H1 (cell line): ENCODE measurements at regions not wholly inside any gene's neighbourhood (a gene's known extent, or its start where the extent isn't known, plus 50 kb on each side); places are given as distances from the start of the nearest gene placed in this dataset.
A peak's percentile ranks its signal among the peaks of the same experiment; 100 is the strongest.

Experiments used
- CTCF ChIA-PET: fragments of 300-600 bp; sonication (Branson Sonifier 250); formaldehyde crosslinking; loops from one replicate; lab custom pipeline; 2021; ENCODE audit not compliant: partially characterized antibody; lab: Charles Lee
- POLR2A ChIA-PET: fragments of 300-600 bp; sonication (Branson Sonifier 250); formaldehyde crosslinking; loops from one replicate; lab custom pipeline; 2021; ENCODE audit warnings: inconsistent platforms; ENCODE audit not compliant: partially characterized antibody; lab: Charles Lee
- DNase-seq, 2 experiments: peaks; one replicate each; pipeline versions ENCODE4 v3.0.0 to v3.0.0-alpha.2; 2010 to 2022; ENCODE audit warnings: low spot score in 2 of 2, low read depth in 1 of 2, mixed read lengths in 1 of 2
- FAIRE-seq: peaks from 2 replicates; lab custom pipeline; 2011; peaks lifted over from hg19 to GRCh38; lab: Jason Lieb, UNC
- H2AFZ ChIP-seq: 2 replicates; pipeline ENCODE4 v1.8.1; 2012; ENCODE audit warnings: low read length, inconsistent platforms
- H2AK5ac ChIP-seq: 2 replicates; pipeline ENCODE4 v1.6.1; 2013; ENCODE audit warnings: low read depth, low read length
- H2BK120ac ChIP-seq: replicated peaks from 2 replicates; pipeline ENCODE3; 2013; ENCODE audit warnings: low read depth, low read length, inconsistent platforms
- H2BK12ac ChIP-seq: 2 replicates; pipeline ENCODE4 v1.6.1; 2013; ENCODE audit warnings: low read depth, low read length
- H2BK15ac ChIP-seq: 2 replicates; pipeline ENCODE4 v1.6.1; 2013; ENCODE audit warnings: low read length
- H2BK20ac ChIP-seq: 2 replicates; pipeline ENCODE4 v1.6.1; 2013; ENCODE audit warnings: low read length
- H2BK5ac ChIP-seq: 2 replicates; pipeline ENCODE4 v1.6.1; 2013; ENCODE audit warnings: low read depth, low read length
- H3K14ac ChIP-seq: 2 replicates; pipeline ENCODE4 v1.6.1; 2013; ENCODE audit warnings: inconsistent platforms; ENCODE audit not compliant: insufficient read length
- H3K18ac ChIP-seq: 2 replicates; pipeline ENCODE4 v1.6.1; 2013; ENCODE audit warnings: low read length; ENCODE audit errors: extremely low read depth
- H3K23ac ChIP-seq: 2 replicates; pipeline ENCODE4 v1.6.1; 2013; ENCODE audit warnings: inconsistent platforms; ENCODE audit not compliant: insufficient read length
- H3K23me2 ChIP-seq: 2 replicates; pipeline ENCODE4 v1.6.1; 2013; ENCODE audit warnings: low read depth, low read length
- H3K27ac ChIP-seq: 2 replicates; pipeline ENCODE4 v1.6.1; 2011; ENCODE audit warnings: low read depth, low read length, inconsistent platforms
- H3K27me3 ChIP-seq, 4 experiments: replicated peaks in 1 of 4; 1 replicate in 1 of 4; 2 replicates in 3 of 4; pipeline versions ENCODE4 v1.6.1 to v1.8.1; 2011 to 2013; ENCODE audit warnings: low read length in 3 of 4, mild to moderate bottlenecking in 3 of 4, inconsistent platforms in 2 of 4, mixed read lengths in 2 of 4, moderate library complexity in 1 of 4; ENCODE audit not compliant: control insufficient read depth in 3 of 4, insufficient read depth in 3 of 4; ENCODE audit errors: extremely low read depth in 1 of 4
- H3K36me3 ChIP-seq, 4 experiments: 2 replicates each; pipeline versions ENCODE4 v1.6.1 to v1.8.1; 2011 to 2013; ENCODE audit warnings: mild to moderate bottlenecking in 4 of 4, low read length in 3 of 4, moderate library complexity in 2 of 4, control low read depth in 1 of 4, inconsistent platforms in 1 of 4; ENCODE audit not compliant: insufficient read depth in 4 of 4, control insufficient read depth in 2 of 4
- H3K4ac ChIP-seq: replicated peaks from 2 replicates; pipeline ENCODE3; 2013; ENCODE audit warnings: low read length, low read depth, mixed read lengths, inconsistent platforms; ENCODE audit not compliant: insufficient read length
- H3K4me1 ChIP-seq, 4 experiments: replicated peaks in 1 of 4; 1 replicate in 1 of 4; 2 replicates in 3 of 4; pipeline versions ENCODE4 v1.6.1 to v1.8.1; 2011 to 2013; ENCODE audit warnings: low read length in 3 of 4, inconsistent platforms in 2 of 4, mixed read lengths in 1 of 4; ENCODE audit not compliant: insufficient read depth in 4 of 4, control insufficient read depth in 3 of 4
- H3K4me2 ChIP-seq, 2 experiments: 2 replicates each; pipeline versions ENCODE4 v1.6.1 to v1.8.1; 2011 to 2013; ENCODE audit warnings: low read depth in 2 of 2, low read length in 2 of 2, control low read depth in 1 of 2, inconsistent platforms in 1 of 2, mild to moderate bottlenecking in 1 of 2; ENCODE audit not compliant: insufficient read depth in 1 of 2
- H3K4me3 ChIP-seq, 4 experiments: fragments of 200-600, 300-600 bp in 1 of 4; sonication (generic), shearing (Covaris generic), sonication (Bioruptor Twin) in 1 of 4; 2 replicates each; pipeline versions ENCODE4 v1.5.1 to v1.8.1; 2011 to 2016; ENCODE audit warnings: low read length in 4 of 4, low read depth in 3 of 4, control low read depth in 2 of 4, inconsistent platforms in 2 of 4, mild to moderate bottlenecking in 2 of 4, mixed read lengths in 1 of 4, moderate library complexity in 1 of 4; ENCODE audit not compliant: insufficient read depth in 2 of 4; ENCODE audit errors: extremely low read depth in 1 of 4
- H3K56ac ChIP-seq: replicated peaks from 2 replicates; pipeline ENCODE3; 2013; ENCODE audit warnings: low read depth, mild to moderate bottlenecking, mixed read lengths, low read length, inconsistent platforms; ENCODE audit not compliant: insufficient read length
- H3K79me1 ChIP-seq: 2 replicates; pipeline ENCODE4 v1.6.1; 2013; ENCODE audit warnings: low read depth, low read length, control low read depth
- H3K79me2 ChIP-seq, 2 experiments: 2 replicates each; pipeline versions ENCODE4 v1.6.1 to v1.8.1; 2012 to 2013; ENCODE audit warnings: low read length in 2 of 2, mild to moderate bottlenecking in 2 of 2, inconsistent platforms in 1 of 2; ENCODE audit not compliant: insufficient read depth in 2 of 2, control insufficient read depth in 1 of 2
- H3K9ac ChIP-seq, 4 experiments: replicated peaks in 1 of 4; 1 replicate in 1 of 4; 2 replicates in 3 of 4; pipeline versions ENCODE4 v1.6.1 to v1.8.1; 2011 to 2013; ENCODE audit warnings: low read depth in 3 of 4, low read length in 3 of 4, control low read depth in 2 of 4, mild to moderate bottlenecking in 2 of 4, moderate library complexity in 2 of 4, inconsistent platforms in 1 of 4; ENCODE audit errors: extremely low read depth in 1 of 4
- H3K9me3 ChIP-seq, 2 experiments: 2 replicates each; pipeline versions ENCODE4 v1.6.1 to v1.8.1; 2012 to 2013; ENCODE audit warnings: mild to moderate bottlenecking in 2 of 2, moderate library complexity in 2 of 2, control low read depth in 1 of 2, inconsistent platforms in 1 of 2, low read depth in 1 of 2, low read length in 1 of 2, mixed read lengths in 1 of 2; ENCODE audit not compliant: insufficient read depth in 2 of 2
- H4K20me1 ChIP-seq, 2 experiments: replicated peaks in 1 of 2; 2 replicates each; pipeline versions ENCODE3 to v1.8.1; 2011 to 2013; ENCODE audit warnings: inconsistent platforms in 2 of 2, low read length in 2 of 2, mild to moderate bottlenecking in 1 of 2; ENCODE audit not compliant: insufficient read depth in 2 of 2, control insufficient read depth in 1 of 2
- H4K5ac ChIP-seq: 2 replicates; pipeline ENCODE4 v1.6.1; 2013; ENCODE audit warnings: low read length, low read depth, mixed read lengths, inconsistent platforms; ENCODE audit not compliant: insufficient read length
- H4K8ac ChIP-seq: 2 replicates; pipeline ENCODE4 v1.8.0; 2013; ENCODE audit warnings: mild to moderate bottlenecking, moderate library complexity, low read length, inconsistent platforms; ENCODE audit not compliant: insufficient read depth; ENCODE audit errors: extremely low read depth
- H4K91ac ChIP-seq: replicated peaks from 2 replicates; pipeline ENCODE3; 2013; ENCODE audit warnings: low read length, mixed read lengths, inconsistent platforms; ENCODE audit not compliant: insufficient read length
- FOSL1 ChIP-seq: IDR thresholded peaks from 2 replicates; pipeline ENCODE4 v1.6.1; 2011; ENCODE audit warnings: mild to moderate bottlenecking, low read depth, low read length, moderate library complexity; ENCODE audit not compliant: insufficient read depth
- WGBS, 2 experiments: shearing (Covaris generic) in 1 of 2; methylation state at CpG; one replicate each; pipeline versions ENCODE4 v1.1.6 to v1.1.7; 2013 to 2015; ENCODE audit warnings: low lambda C conversion rate in 2 of 2, mixed read lengths in 2 of 2, inconsistent platforms in 1 of 2, low coverage in 1 of 2, missing lambda C conversion rate in 1 of 2; ENCODE audit not compliant: insufficient replicate concordance in 2 of 2, insufficient coverage in 1 of 2, insufficient read length in 1 of 2; ENCODE audit errors: extremely low coverage in 1 of 2, missing lambda C conversion rate in 1 of 2; 5-methylcytosine and 5-hydroxymethylcytosine counted together
- TF ChIP-seq, protein P1 (sequence below), 3 experiments: IDR thresholded peaks; 1 replicate in 2 of 3; 2 replicates in 1 of 3; pipeline versions ENCODE4 v1.5.1 to v1.6.1; 2011; ENCODE audit warnings: low read length in 3 of 3, mild to moderate bottlenecking in 3 of 3, inconsistent platforms in 2 of 3, low read depth in 1 of 3, moderate library complexity in 1 of 3; ENCODE audit not compliant: insufficient read depth in 1 of 3; ENCODE audit errors: control extremely low read depth in 1 of 3

DNA sequence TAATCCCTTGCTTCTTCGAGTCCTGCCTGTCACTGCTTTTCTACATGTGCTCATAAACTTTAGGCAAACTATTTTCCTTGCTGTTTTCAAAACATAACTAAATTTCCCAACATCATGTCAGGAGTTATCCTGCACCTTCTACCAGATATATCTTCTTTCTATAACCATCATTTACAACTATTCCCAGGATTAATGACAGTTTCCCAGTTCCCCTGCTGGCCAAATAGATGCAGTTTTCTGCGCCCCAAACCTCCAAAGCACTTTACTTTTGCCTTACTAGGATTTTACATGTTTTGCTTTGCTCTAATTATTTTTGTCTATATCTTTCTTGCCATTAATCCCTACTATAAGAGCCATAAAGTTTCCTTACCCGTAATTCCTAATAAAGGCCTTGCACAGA, 122.5 kb downstream of the GLUL start:
- Histone ChIP-seq H2AFZ (no peak overlapping the region), H3K23me2 (no peaks in the 10 kb centered on the region), H2BK5ac (no peak overlapping the region), H3K4me1 (no peaks in the 10 kb centered on the region), H2BK20ac (no peak overlapping the region), H4K5ac (no peak overlapping the region), H3K14ac (no peak overlapping the region), H3K4ac (no peak overlapping the region), H2AK5ac (no peak overlapping the region), H4K91ac (no peak overlapping the region), H2BK15ac (no peak overlapping the region), H3K27ac (no peak overlapping the region), H3K36me3 (no peaks in the 10 kb centered on the region), H3K79me2 (no peaks in the 10 kb centered on the region), H3K4me2 (no peak overlapping the region), H3K27me3 (no peaks in the 10 kb centered on the region), H2BK12ac (no peak overlapping the region), H3K56ac (no peak overlapping the region), H3K18ac (no peak overlapping the region), H4K8ac (no peak overlapping the region), H3K23ac (no peak overlapping the region), H3K4me3 (no peak overlapping the region), H3K79me1 (no peaks in the 10 kb centered on the region), H3K9ac (no peak overlapping the region), H4K20me1 (no peaks in the 10 kb centered on the region), H3K9me3 (no peaks in the 10 kb centered on the region), H2BK120ac (no peak overlapping the region)
- ChIA-PET CTCF (interaction anchor here (1.2 kb wide), 1 partner anchor 128 kb away, joined by 3 read pairs; no protein-coding TSS in a partner anchor), POLR2A (no interaction called here)
- FAIRE-seq (no peak), DNase-seq (no peak)
- WGBS, 2 experiments, result 87% methylated on average over 3 of the region's 3 CpGs; no CpG with 5 or more reads in 1 of the 2 experiments
- no peak for TF ChIP-seq FOSL1
- TF ChIP-seq, protein P1, sequence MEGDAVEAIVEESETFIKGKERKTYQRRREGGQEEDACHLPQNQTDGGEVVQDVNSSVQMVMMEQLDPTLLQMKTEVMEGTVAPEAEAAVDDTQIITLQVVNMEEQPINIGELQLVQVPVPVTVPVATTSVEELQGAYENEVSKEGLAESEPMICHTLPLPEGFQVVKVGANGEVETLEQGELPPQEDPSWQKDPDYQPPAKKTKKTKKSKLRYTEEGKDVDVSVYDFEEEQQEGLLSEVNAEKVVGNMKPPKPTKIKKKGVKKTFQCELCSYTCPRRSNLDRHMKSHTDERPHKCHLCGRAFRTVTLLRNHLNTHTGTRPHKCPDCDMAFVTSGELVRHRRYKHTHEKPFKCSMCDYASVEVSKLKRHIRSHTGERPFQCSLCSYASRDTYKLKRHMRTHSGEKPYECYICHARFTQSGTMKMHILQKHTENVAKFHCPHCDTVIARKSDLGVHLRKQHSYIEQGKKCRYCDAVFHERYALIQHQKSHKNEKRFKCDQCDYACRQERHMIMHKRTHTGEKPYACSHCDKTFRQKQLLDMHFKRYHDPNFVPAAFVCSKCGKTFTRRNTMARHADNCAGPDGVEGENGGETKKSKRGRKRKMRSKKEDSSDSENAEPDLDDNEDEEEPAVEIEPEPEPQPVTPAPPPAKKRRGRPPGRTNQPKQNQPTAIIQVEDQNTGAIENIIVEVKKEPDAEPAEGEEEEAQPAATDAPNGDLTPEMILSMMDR (IDR thresholded peaks at IDR 0.05; ENCODE audit: control extremely low read depth in 1 of 3, insufficient read depth in 1 of 3, low read depth in 1 of 3, low read length in 3 of 3), result peak in 1 of 3 experiments; percentile 26; a peak in 1 of 4 replicates
